SK-N-SH (cell line): ENCODE measurements at regions not wholly inside any gene's neighbourhood (a gene's known extent, or its start where the extent isn't known, plus 50 kb on each side); places are given as distances from the start of the nearest gene placed in this dataset.

Experiments used
- CTCF ChIA-PET: fragments of 300-600, 350-600 bp; formaldehyde crosslinking; extraction: SDS; loops from one replicate; lab custom pipeline; 2021; lab: Yijun Ruan, JAX
- POLR2A ChIA-PET: fragments of 350-600 bp; sonication (Branson Sonifier 250); formaldehyde crosslinking; extraction: SDS; loops from one replicate; lab custom pipeline; 2020; ENCODE audit warnings: antibody characterized with exemption, inconsistent platforms; lab: Yijun Ruan, JAX
- DNase-seq: peaks from one replicate; pipeline ENCODE4 v3.0.0; 2012
- H2AFZ ChIP-seq: fragments of 200-600 bp; sonication (generic); 2 replicates; pipeline ENCODE4 v1.8.1; 2016; ENCODE audit warnings: antibody characterized with exemption, mild to moderate bottlenecking, low read depth
- H3F3A ChIP-seq: fragments of 200-600 bp; sonication (generic); replicated peaks from 2 replicates; pipeline ENCODE3; 2016; ENCODE audit warnings: antibody characterized with exemption, mild to moderate bottlenecking; ENCODE audit not compliant: insufficient read depth
- H3K27ac ChIP-seq, 2 experiments: fragments of 200-500 bp in 1 of 2; fragments of 200-600 bp in 1 of 2; sonication (Bioruptor generic) in 1 of 2; sonication (generic), shearing (Covaris generic) in 1 of 2; 2 replicates each; pipeline versions ENCODE4 v1.5.1 to v1.6.1; 2014 to 2016; ENCODE audit warnings: low read depth in 2 of 2, inconsistent platforms in 1 of 2, low read length in 1 of 2, mild to moderate bottlenecking in 1 of 2, mixed read lengths in 1 of 2
- H3K27me3 ChIP-seq: fragments of 200-600 bp; sonication (generic), shearing (Covaris generic); 2 replicates; pipeline ENCODE4 v1.6.1; 2016; ENCODE audit warnings: mixed run types; ENCODE audit not compliant: insufficient read depth
- H3K36me3 ChIP-seq, 2 experiments: fragments of 200-500 bp in 1 of 2; fragments of 200-600 bp in 1 of 2; sonication (Bioruptor generic) in 1 of 2; sonication (generic) in 1 of 2; replicated peaks in 1 of 2; 2 replicates each; pipeline versions ENCODE3 to v1.5.1; 2014 to 2016; ENCODE audit warnings: low read length in 1 of 2, mild to moderate bottlenecking in 1 of 2; ENCODE audit not compliant: insufficient read depth in 2 of 2, control insufficient read depth in 1 of 2
- H3K4me1 ChIP-seq, 2 experiments: fragments of 200-500 bp in 1 of 2; fragments of 200-600 bp in 1 of 2; sonication (Bioruptor generic) in 1 of 2; sonication (generic), shearing (Covaris generic) in 1 of 2; 2 replicates each; pipeline versions ENCODE4 v1.5.1 to v1.6.1; 2014 to 2016; ENCODE audit warnings: low read depth in 1 of 2, low read length in 1 of 2, mixed run types in 1 of 2; ENCODE audit not compliant: insufficient read depth in 2 of 2, control insufficient read depth in 1 of 2
- H3K4me2 ChIP-seq: fragments of 200-600 bp; sonication (generic), shearing (Covaris generic); 2 replicates; pipeline ENCODE4 v1.6.1; 2017; ENCODE audit warnings: mixed run types
- H3K4me3 ChIP-seq, 2 experiments: fragments of 200-500 bp in 1 of 2; fragments of 200-600 bp in 1 of 2; sonication (Bioruptor generic) in 1 of 2; sonication (generic), shearing (Covaris generic) in 1 of 2; 2 replicates each; pipeline versions ENCODE4 v1.5.1 to v1.8.1; 2014 to 2016; ENCODE audit warnings: low read depth in 2 of 2, inconsistent platforms in 1 of 2, low read length in 1 of 2, mild to moderate bottlenecking in 1 of 2, mixed read lengths in 1 of 2, moderate library complexity in 1 of 2
- H3K79me2 ChIP-seq: fragments of 200-600 bp; sonication (generic); 2 replicates; pipeline ENCODE4 v1.8.1; 2017; ENCODE audit warnings: mild to moderate bottlenecking; ENCODE audit not compliant: insufficient read depth
- H3K9ac ChIP-seq: fragments of 200-600 bp; sonication (generic); 2 replicates; pipeline ENCODE4 v1.6.1; 2017; ENCODE audit warnings: mixed run types
- H3K9me2 ChIP-seq: fragments of 200-600 bp; sonication (generic); 2 replicates; pipeline ENCODE4 v1.6.1; 2017; ENCODE audit warnings: mixed run types
- H3K9me3 ChIP-seq: fragments of 200-600 bp; sonication (generic); 2 replicates; pipeline ENCODE4 v1.6.1; 2017; ENCODE audit warnings: mixed run types, mild to moderate bottlenecking, moderate library complexity
- H4K20me1 ChIP-seq: fragments of 200-600 bp; sonication (generic); 2 replicates; pipeline ENCODE4 v1.6.1; 2017; ENCODE audit warnings: mild to moderate bottlenecking, mixed run types; ENCODE audit not compliant: insufficient read depth
- CHD2 ChIP-seq: fragments of 150-350 bp; IDR thresholded peaks from 2 replicates; pipeline ENCODE4 v1.6.1; 2018; ENCODE audit warnings: low read length; ENCODE audit not compliant: partially characterized antibody
- EP300 ChIP-seq, 2 experiments: IDR thresholded peaks; 2 replicates each; pipeline versions ENCODE4 v1.4.0 to v1.6.1; 2012; ENCODE audit warnings: borderline replicate concordance in 1 of 2, low read depth in 1 of 2, low read length in 1 of 2
- EZH2phosphoT487 ChIP-seq: fragments of 200-600 bp; sonication (generic); IDR thresholded peaks from 2 replicates; pipeline ENCODE4 v1.6.1; 2017; ENCODE audit warnings: low read depth, mixed run types, mild to moderate bottlenecking, antibody characterized with exemption, moderate library complexity, borderline replicate concordance
- FOXM1 ChIP-seq: IDR thresholded peaks from 2 replicates; pipeline ENCODE4 v1.4.0; 2012; ENCODE audit warnings: low read depth, mild to moderate bottlenecking
- GABPA ChIP-seq: IDR thresholded peaks from 2 replicates; pipeline ENCODE4 v1.4.0; 2012; ENCODE audit warnings: low read depth, mild to moderate bottlenecking
- JUND ChIP-seq: IDR thresholded peaks from 2 replicates; pipeline ENCODE4 v1.4.0; 2012
- MXI1 ChIP-seq: IDR thresholded peaks from 2 replicates; pipeline ENCODE4 v1.6.1; 2012; ENCODE audit warnings: mild to moderate bottlenecking, low read depth, low read length, improper control_type of control experiment
- NFIC ChIP-seq: IDR thresholded peaks from 2 replicates; pipeline ENCODE4 v1.4.0; 2012; ENCODE audit warnings: borderline replicate concordance
- NRF1 ChIP-seq: IDR thresholded peaks from 2 replicates; pipeline ENCODE4 v1.6.1; 2012; ENCODE audit warnings: low read depth, mild to moderate bottlenecking, low read length
- RAD21 ChIP-seq: IDR thresholded peaks from 2 replicates; pipeline ENCODE4 v1.6.1; 2012; ENCODE audit warnings: mild to moderate bottlenecking, low read length
- RCOR1 ChIP-seq: fragments of 150-350 bp; IDR thresholded peaks from 2 replicates; pipeline ENCODE4 v1.6.1; 2017; ENCODE audit warnings: antibody characterized with exemption, low read length
- REST ChIP-seq: IDR thresholded peaks from 2 replicates; pipeline ENCODE4 v1.6.1; 2012; ENCODE audit warnings: mild to moderate bottlenecking, low read depth, low read length, moderate library complexity
- RXRA ChIP-seq: IDR thresholded peaks from 2 replicates; pipeline ENCODE4 v1.4.0; 2012; ENCODE audit warnings: low read depth, mild to moderate bottlenecking, borderline replicate concordance
- SIN3A ChIP-seq: IDR thresholded peaks from 2 replicates; pipeline ENCODE4 v1.6.1; 2012; ENCODE audit warnings: low read depth, mild to moderate bottlenecking, low read length, moderate library complexity, borderline replicate concordance
- SMC3 ChIP-seq: IDR thresholded peaks from 2 replicates; pipeline ENCODE4 v1.6.1; 2012; ENCODE audit warnings: low read depth, low read length, improper control_type of control experiment
- TAF1 ChIP-seq: IDR thresholded peaks from 2 replicates; pipeline ENCODE4 v1.6.1; 2012; ENCODE audit warnings: low read depth, mild to moderate bottlenecking, low read length, moderate library complexity, borderline replicate concordance
- USF1 ChIP-seq: IDR thresholded peaks from 2 replicates; pipeline ENCODE4 v1.4.0; 2012; ENCODE audit warnings: low read depth, borderline replicate concordance
- WGBS: methylation state at CpG from one replicate; pipeline ENCODE4 v1.1.6; 2017; ENCODE audit warnings: low lambda C conversion rate; 5-methylcytosine and 5-hydroxymethylcytosine counted together
- TF ChIP-seq, protein P1 (sequence below): fragments of 200-600 bp; sonication (generic); IDR thresholded peaks from 2 replicates; pipeline ENCODE4 v1.6.1; 2017; ENCODE audit warnings: antibody characterized with exemption, mild to moderate bottlenecking, moderate library complexity
- TF ChIP-seq, protein P2 (sequence below): fragments of 150-350 bp; IDR thresholded peaks from 2 replicates; pipeline ENCODE4 v1.6.1; 2017; ENCODE audit warnings: antibody characterized with exemption, low read length, low read depth, borderline replicate concordance
- TF ChIP-seq, protein P3 (sequence below): IDR thresholded peaks from 2 replicates; pipeline ENCODE4; 2012
- TF ChIP-seq, protein P4 (sequence below): IDR thresholded peaks from 2 replicates; pipeline ENCODE4 v1.4.0; 2012; ENCODE audit warnings: low read depth

DNA sequence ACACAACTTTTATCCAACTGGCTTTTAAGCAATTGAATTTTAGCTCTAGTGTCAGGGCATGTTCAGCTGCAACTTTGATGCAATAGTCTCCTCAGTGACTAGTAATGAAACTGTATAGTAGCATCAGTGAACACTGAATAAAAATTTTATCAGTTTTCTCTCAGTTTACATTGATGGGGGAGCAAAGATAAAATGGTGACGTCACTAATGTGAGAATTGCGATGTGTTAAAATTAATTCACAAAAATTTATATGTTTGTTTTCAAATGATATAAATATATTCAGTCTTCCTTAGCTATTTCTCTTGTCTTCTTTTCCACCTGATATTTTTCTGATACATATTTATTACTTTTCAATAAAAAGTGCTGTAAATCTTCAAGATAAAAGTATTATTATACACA, 508.8 kb upstream of the AGA start:
- no peaks in the 10 kb centered on the region for H3K4me1 ChIP-seq
- no peaks in the 10 kb centered on the region for H3K9me2 ChIP-seq
- no peak for TF ChIP-seq RAD21
- no peak for TF ChIP-seq RXRA
- no peak for TF ChIP-seq JUND
- TF ChIP-seq, protein P1, sequence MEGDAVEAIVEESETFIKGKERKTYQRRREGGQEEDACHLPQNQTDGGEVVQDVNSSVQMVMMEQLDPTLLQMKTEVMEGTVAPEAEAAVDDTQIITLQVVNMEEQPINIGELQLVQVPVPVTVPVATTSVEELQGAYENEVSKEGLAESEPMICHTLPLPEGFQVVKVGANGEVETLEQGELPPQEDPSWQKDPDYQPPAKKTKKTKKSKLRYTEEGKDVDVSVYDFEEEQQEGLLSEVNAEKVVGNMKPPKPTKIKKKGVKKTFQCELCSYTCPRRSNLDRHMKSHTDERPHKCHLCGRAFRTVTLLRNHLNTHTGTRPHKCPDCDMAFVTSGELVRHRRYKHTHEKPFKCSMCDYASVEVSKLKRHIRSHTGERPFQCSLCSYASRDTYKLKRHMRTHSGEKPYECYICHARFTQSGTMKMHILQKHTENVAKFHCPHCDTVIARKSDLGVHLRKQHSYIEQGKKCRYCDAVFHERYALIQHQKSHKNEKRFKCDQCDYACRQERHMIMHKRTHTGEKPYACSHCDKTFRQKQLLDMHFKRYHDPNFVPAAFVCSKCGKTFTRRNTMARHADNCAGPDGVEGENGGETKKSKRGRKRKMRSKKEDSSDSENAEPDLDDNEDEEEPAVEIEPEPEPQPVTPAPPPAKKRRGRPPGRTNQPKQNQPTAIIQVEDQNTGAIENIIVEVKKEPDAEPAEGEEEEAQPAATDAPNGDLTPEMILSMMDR = no peak
- TF ChIP-seq USF1 = no peak
- no peak for TF ChIP-seq FOXM1
- no peak for TF ChIP-seq EP300 (IDR thresholded peaks at IDR 0.05; ENCODE audit: borderline replicate concordance in 1 of 2, low read depth in 1 of 2, low read length in 1 of 2)
- TF ChIP-seq RCOR1 = no peak
- TF ChIP-seq, protein P2, sequence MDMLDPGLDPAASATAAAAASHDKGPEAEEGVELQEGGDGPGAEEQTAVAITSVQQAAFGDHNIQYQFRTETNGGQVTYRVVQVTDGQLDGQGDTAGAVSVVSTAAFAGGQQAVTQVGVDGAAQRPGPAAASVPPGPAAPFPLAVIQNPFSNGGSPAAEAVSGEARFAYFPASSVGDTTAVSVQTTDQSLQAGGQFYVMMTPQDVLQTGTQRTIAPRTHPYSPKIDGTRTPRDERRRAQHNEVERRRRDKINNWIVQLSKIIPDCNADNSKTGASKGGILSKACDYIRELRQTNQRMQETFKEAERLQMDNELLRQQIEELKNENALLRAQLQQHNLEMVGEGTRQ = no peak
- TF ChIP-seq TAF1 = no peak
- TF ChIP-seq NRF1 = no peak
- no peak for TF ChIP-seq NFIC
- no peak for TF ChIP-seq MXI1
- TF ChIP-seq CHD2 = no peak
- TF ChIP-seq, protein P3, sequence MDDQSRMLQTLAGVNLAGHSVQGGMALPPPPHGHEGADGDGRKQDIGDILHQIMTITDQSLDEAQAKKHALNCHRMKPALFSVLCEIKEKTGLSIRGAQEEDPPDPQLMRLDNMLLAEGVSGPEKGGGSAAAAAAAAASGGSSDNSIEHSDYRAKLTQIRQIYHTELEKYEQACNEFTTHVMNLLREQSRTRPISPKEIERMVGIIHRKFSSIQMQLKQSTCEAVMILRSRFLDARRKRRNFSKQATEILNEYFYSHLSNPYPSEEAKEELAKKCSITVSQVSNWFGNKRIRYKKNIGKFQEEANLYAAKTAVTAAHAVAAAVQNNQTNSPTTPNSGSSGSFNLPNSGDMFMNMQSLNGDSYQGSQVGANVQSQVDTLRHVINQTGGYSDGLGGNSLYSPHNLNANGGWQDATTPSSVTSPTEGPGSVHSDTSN = no peak
- H2AFZ ChIP-seq = no peak overlapping the region
- no peaks in the 10 kb centered on the region for H3K79me2 ChIP-seq
- no peaks in the 10 kb centered on the region for H3K9me3 ChIP-seq
- POLR2A ChIA-PET = no interaction called here
- H3K27ac ChIP-seq = no peak overlapping the region
- no peak for DNase-seq
- no peak overlapping the region for H3K4me2 ChIP-seq
- 8% methylated on average over 2 of the region's 2 CpGs for WGBS
- no peaks in the 10 kb centered on the region; the same call in 1 of the 2 replicates for H3K27me3 ChIP-seq
- no peak overlapping the region for H3K9ac ChIP-seq
- CTCF ChIA-PET = no interaction called here
- no peak overlapping the region for H3K4me3 ChIP-seq
- no peaks in the 10 kb centered on the region for H3F3A ChIP-seq
- no peaks in the 10 kb centered on the region; the same call in 1 of the 2 replicates for H4K20me1 ChIP-seq
- no peaks in the 10 kb centered on the region for H3K36me3 ChIP-seq

- Histone ChIP-seq H4K20me1 (no peaks in the 10 kb centered on the region), H3K27ac (no peak overlapping the region), H3K27me3 (no peaks in the 10 kb centered on the region; the same call in 1 of the 2 replicates), H3K79me2 (no peaks in the 10 kb centered on the region), H3K4me2 (no peak overlapping the region), H3F3A (no peaks in the 10 kb centered on the region), H2AFZ (no peak overlapping the region), H3K9me3 (no peaks in the 10 kb centered on the region), H3K9me2 (no peaks in the 10 kb centered on the region), H3K9ac (no peak overlapping the region), H3K4me3 (no peak overlapping the region), H3K36me3 (no peaks in the 10 kb centered on the region), H3K4me1 (no peaks in the 10 kb centered on the region)
- ChIA-PET CTCF (no interaction called here), POLR2A (no interaction called here)
- no peak for DNase-seq
- WGBS = 11% methylated on average over 2 of the region's 2 CpGs
- no peak for TF ChIP-seq EZH2phosphoT487
- no peak for TF ChIP-seq RXRA
- no peak for TF ChIP-seq REST
- TF ChIP-seq EP300 (IDR thresholded peaks at IDR 0.05; ENCODE audit: borderline replicate concordance in 1 of 2, low read depth in 1 of 2, low read length in 1 of 2) = no peak
- TF ChIP-seq GABPA = no peak
- TF ChIP-seq, protein P4, sequence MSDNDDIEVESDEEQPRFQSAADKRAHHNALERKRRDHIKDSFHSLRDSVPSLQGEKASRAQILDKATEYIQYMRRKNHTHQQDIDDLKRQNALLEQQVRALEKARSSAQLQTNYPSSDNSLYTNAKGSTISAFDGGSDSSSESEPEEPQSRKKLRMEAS = no peak
- no peak for TF ChIP-seq TAF1
- no peak for TF ChIP-seq SMC3
- no peak for TF ChIP-seq SIN3A
- TF ChIP-seq NFIC = no peak
These were observed 510.5 kb upstream of the AGA start for GRCh38 chr4:177952723-177953122.
